Activated T-cell treated with anti-CD3 and anti-CD28 coated beads, Interleukin-2, amount 50 U/mL, for 4 hours (primary cell): ENCODE measurements at regions not wholly inside any gene's neighbourhood (a gene's known extent, or its start where the extent isn't known, plus 50 kb on each side); places are given as distances from the start of the nearest gene placed in this dataset.

Source experiments
- ATAC-seq, 2 donors: fragments of 200-7000 bp; cut with Tn5 transposase; one replicate each; pipeline ENCODE4 v1.10.0; 2021
- DNase-seq: peaks from one replicate; pipeline ENCODE4 v3.0.0-alpha.2; 2020
- H3K27me3 Mint-ChIP-seq: one replicate; pipeline ENCODE4 v1.8.0; 2021; ENCODE audit warnings: low read depth, mixed read lengths
- H3K36me3 Mint-ChIP-seq: one replicate; pipeline ENCODE4 v1.8.0; 2022; ENCODE audit warnings: mixed read lengths; ENCODE audit not compliant: insufficient read depth
- H3K4me1 Mint-ChIP-seq: one replicate; pipeline ENCODE4 v1.8.0; 2021; ENCODE audit warnings: low read depth, mixed read lengths
- H3K4me3 Mint-ChIP-seq: one replicate; pipeline ENCODE4 v1.8.0; 2021; ENCODE audit warnings: mild to moderate bottlenecking, moderate library complexity, mixed read lengths
- H3K9me3 Mint-ChIP-seq: one replicate; pipeline ENCODE4 v1.8.0; 2021; ENCODE audit warnings: mixed read lengths

GRCh38 chr5:6236170-6236793, 142.1 kb downstream of the MED10 start:
- Mint-ChIP-seq H3K4me3 (no peak overlapping the region), H3K4me1 (no peaks in the 10 kb centered on the region), H3K27me3 (peaks cover 5% of the 10 kb centered on the region), H3K36me3 (no peaks in the 10 kb centered on the region), H3K9me3 (peaks cover 8% of the 10 kb centered on the region)
- DNase-seq (no peak), ATAC-seq (no peak)

- Mint-ChIP-seq H3K4me3 (no peak overlapping the region), H3K4me1 (no peaks in the 10 kb centered on the region), H3K9me3 (peaks cover 4% of the 10 kb centered on the region), H3K27me3 (peaks cover 5% of the 10 kb centered on the region), H3K36me3 (no peaks in the 10 kb centered on the region)
- DNase-seq = no peak
- ATAC-seq = no peak
Observed at GRCh38 chr5:6235726-6236125, 142.6 kb downstream of the MED10 start.

GRCh38 chr5:6228257-6229250, 149.8 kb downstream of the MED10 start:
- Mint-ChIP-seq H3K27me3 (peaks cover 6% of the 10 kb centered on the region), H3K36me3 (no peaks in the 10 kb centered on the region), H3K9me3 (no peaks in the 10 kb centered on the region), H3K4me1 (no peaks in the 10 kb centered on the region), H3K4me3 (no peak overlapping the region)
- ATAC-seq (no peak), DNase-seq (no peak)

GRCh38 chr5:6225121-6225607, 153.2 kb downstream of the MED10 start:
- Mint-ChIP-seq H3K4me3 (no peak overlapping the region), H3K4me1 (no peaks in the 10 kb centered on the region), H3K27me3 (peaks cover 1% of the 10 kb centered on the region), H3K9me3 (no peaks in the 10 kb centered on the region), H3K36me3 (no peaks in the 10 kb centered on the region)
- ATAC-seq (no peak), DNase-seq (no peak)

GRCh38 chr5:6224406-6224805, 153.9 kb downstream of the MED10 start:
- no peak for ATAC-seq
- Mint-ChIP-seq H3K9me3 (no peaks in the 10 kb centered on the region), H3K4me3 (no peak overlapping the region), H3K36me3 (no peaks in the 10 kb centered on the region), H3K4me1 (no peaks in the 10 kb centered on the region), H3K27me3 (peaks cover 2% of the 10 kb centered on the region)
- no peak for DNase-seq

- DNase-seq = no peak
- Mint-ChIP-seq H3K27me3 (peaks cover 7% of the 10 kb centered on the region), H3K4me3 (no peak overlapping the region), H3K4me1 (no peaks in the 10 kb centered on the region), H3K9me3 (no peaks in the 10 kb centered on the region), H3K36me3 (no peaks in the 10 kb centered on the region)
- no peak for ATAC-seq
Observed at GRCh38 chr5:6222899-6223298, 155.4 kb downstream of the MED10 start.

- Mint-ChIP-seq H3K27me3 (peaks cover 6% of the 10 kb centered on the region), H3K4me3 (no peak overlapping the region), H3K9me3 (no peaks in the 10 kb centered on the region), H3K36me3 (no peaks in the 10 kb centered on the region), H3K4me1 (no peaks in the 10 kb centered on the region)
- no peak for ATAC-seq
- no peak for DNase-seq
Observed at GRCh38 chr5:6222121-6222520, 156.2 kb downstream of the MED10 start.

- H3K27me3 Mint-ChIP-seq = peaks cover 6% of the 10 kb centered on the region
- no peak for ATAC-seq
- no peak for DNase-seq
- H3K9me3 Mint-ChIP-seq = no peaks in the 10 kb centered on the region
- H3K4me3 Mint-ChIP-seq = no peak overlapping the region
- H3K36me3 Mint-ChIP-seq = no peaks in the 10 kb centered on the region
- H3K4me1 Mint-ChIP-seq = no peaks in the 10 kb centered on the region
Observed at GRCh38 chr5:6221141-6221626, 157.2 kb downstream of the MED10 start.

- Mint-ChIP-seq H3K4me3 (no peak overlapping the region), H3K27me3 (peaks cover 6% of the 10 kb centered on the region), H3K4me1 (no peaks in the 10 kb centered on the region), H3K9me3 (no peaks in the 10 kb centered on the region), H3K36me3 (no peaks in the 10 kb centered on the region)
- DNase-seq (no peak), ATAC-seq (no peak)
Observed at GRCh38 chr5:6220346-6221088, 157.8 kb downstream of the MED10 start.

- no peak overlapping the region for H3K4me3 Mint-ChIP-seq
- H3K9me3 Mint-ChIP-seq = no peaks in the 10 kb centered on the region
- ATAC-seq (no peak), DNase-seq (no peak)
- H3K36me3 Mint-ChIP-seq = no peaks in the 10 kb centered on the region
- H3K27me3 Mint-ChIP-seq = peaks cover 6% of the 10 kb centered on the region
- H3K4me1 Mint-ChIP-seq = no peaks in the 10 kb centered on the region
Observed at GRCh38 chr5:6218517-6218916, 159.8 kb downstream of the MED10 start.

- H3K36me3 Mint-ChIP-seq = no peaks in the 10 kb centered on the region
- no peak overlapping the region for H3K4me3 Mint-ChIP-seq
- peaks cover 6% of the 10 kb centered on the region for H3K27me3 Mint-ChIP-seq
- no peaks in the 10 kb centered on the region for H3K4me1 Mint-ChIP-seq
- DNase-seq (no peak), ATAC-seq (no peak)
- no peaks in the 10 kb centered on the region for H3K9me3 Mint-ChIP-seq
Observed at GRCh38 chr5:6218116-6218515, 160.2 kb downstream of the MED10 start.

- H3K9me3 Mint-ChIP-seq = peaks cover 7% of the 10 kb centered on the region
- no peak overlapping the region for H3K4me3 Mint-ChIP-seq
- no peak for ATAC-seq
- no peaks in the 10 kb centered on the region for H3K4me1 Mint-ChIP-seq
- H3K36me3 Mint-ChIP-seq = no peaks in the 10 kb centered on the region
- H3K27me3 Mint-ChIP-seq = peaks cover 6% of the 10 kb centered on the region
- DNase-seq = no peak
Observed at GRCh38 chr5:6216471-6217075, 161.8 kb downstream of the MED10 start.

- no peaks in the 10 kb centered on the region for H3K36me3 Mint-ChIP-seq
- DNase-seq (no peak), ATAC-seq (no peak)
- H3K4me1 Mint-ChIP-seq = no peaks in the 10 kb centered on the region
- peaks cover 6% of the 10 kb centered on the region for H3K27me3 Mint-ChIP-seq
- H3K9me3 Mint-ChIP-seq = peaks cover 7% of the 10 kb centered on the region
- no peak overlapping the region for H3K4me3 Mint-ChIP-seq
Observed at GRCh38 chr5:6215891-6216290, 162.5 kb downstream of the MED10 start.

- Mint-ChIP-seq H3K27me3 (no peaks in the 10 kb centered on the region), H3K4me3 (no peak overlapping the region), H3K9me3 (peaks cover 7% of the 10 kb centered on the region), H3K36me3 (no peaks in the 10 kb centered on the region), H3K4me1 (no peaks in the 10 kb centered on the region)
- DNase-seq (no peak), ATAC-seq (no peak)
Observed at GRCh38 chr5:6212244-6212643, 166.1 kb downstream of the MED10 start.
